HFFc6 (cell line): ENCODE measurements at regions not wholly inside any gene's neighbourhood (a gene's known extent, or its start where the extent isn't known, plus 50 kb on each side); places are given as distances from the start of the nearest gene placed in this dataset.

Source experiments
- DNase-seq: peaks from one replicate; pipeline ENCODE4 v3.0.0-alpha.2; 2018
- H3K27ac Mint-ChIP-seq: 2 replicates; pipeline ENCODE4 v1.8.0; 2020; ENCODE audit warnings: mild to moderate bottlenecking, mixed read lengths
- H3K27me3 Mint-ChIP-seq: 2 replicates; pipeline ENCODE4 v1.8.0; 2021; ENCODE audit warnings: mild to moderate bottlenecking, moderate library complexity, mixed read lengths; ENCODE audit not compliant: insufficient read depth
- H3K36me3 Mint-ChIP-seq: 2 replicates; pipeline ENCODE4 v1.8.0; 2021; ENCODE audit warnings: low read depth, mixed read lengths
- H3K4me1 Mint-ChIP-seq: 2 replicates; pipeline ENCODE4 v1.8.0; 2020; ENCODE audit warnings: low read depth, mixed read lengths
- H3K4me3 Mint-ChIP-seq: 2 replicates; pipeline ENCODE4 v1.8.0; 2020; ENCODE audit warnings: mild to moderate bottlenecking, moderate library complexity, mixed read lengths
- H3K9me3 Mint-ChIP-seq: 2 replicates; pipeline ENCODE4 v1.8.0; 2020; ENCODE audit warnings: mild to moderate bottlenecking, mixed read lengths
- TF ChIP-seq, protein P1 (sequence below): fragments of 200-600 bp; sonication (generic); IDR thresholded peaks from 2 replicates; pipeline ENCODE4 v1.5.0; 2021; ENCODE audit warnings: antibody characterized with exemption, mild to moderate bottlenecking

DNA sequence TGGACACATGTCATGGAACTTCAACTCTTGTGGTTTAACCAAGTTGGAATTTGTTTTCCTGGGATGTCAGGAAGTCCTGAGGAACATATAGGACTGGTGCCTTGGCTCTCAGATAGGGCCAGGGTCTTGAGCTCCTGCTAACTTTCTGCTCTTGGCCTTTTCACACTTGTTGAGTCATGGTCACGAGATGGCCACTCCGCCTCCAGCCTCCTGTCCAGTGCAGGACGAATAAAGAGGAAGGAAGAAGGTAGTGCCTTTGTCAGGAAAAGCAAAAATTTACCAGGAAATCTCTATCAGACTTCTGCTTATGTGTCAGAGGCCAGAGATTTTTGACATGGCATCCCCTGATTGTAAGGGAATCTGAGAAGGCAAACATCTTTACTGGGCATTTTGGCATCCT lies 89.1 kb upstream of the ARHGAP20 start:
- peaks cover 4% of the 10 kb centered on the region; the same call in 1 of the 2 replicates for H3K9me3 Mint-ChIP-seq
- H3K4me3 Mint-ChIP-seq, result no peak overlapping the region
- H3K27ac Mint-ChIP-seq, result no peak overlapping the region
- no peak for DNase-seq
- H3K36me3 Mint-ChIP-seq, result no peaks in the 10 kb centered on the region
- TF ChIP-seq, protein P1, sequence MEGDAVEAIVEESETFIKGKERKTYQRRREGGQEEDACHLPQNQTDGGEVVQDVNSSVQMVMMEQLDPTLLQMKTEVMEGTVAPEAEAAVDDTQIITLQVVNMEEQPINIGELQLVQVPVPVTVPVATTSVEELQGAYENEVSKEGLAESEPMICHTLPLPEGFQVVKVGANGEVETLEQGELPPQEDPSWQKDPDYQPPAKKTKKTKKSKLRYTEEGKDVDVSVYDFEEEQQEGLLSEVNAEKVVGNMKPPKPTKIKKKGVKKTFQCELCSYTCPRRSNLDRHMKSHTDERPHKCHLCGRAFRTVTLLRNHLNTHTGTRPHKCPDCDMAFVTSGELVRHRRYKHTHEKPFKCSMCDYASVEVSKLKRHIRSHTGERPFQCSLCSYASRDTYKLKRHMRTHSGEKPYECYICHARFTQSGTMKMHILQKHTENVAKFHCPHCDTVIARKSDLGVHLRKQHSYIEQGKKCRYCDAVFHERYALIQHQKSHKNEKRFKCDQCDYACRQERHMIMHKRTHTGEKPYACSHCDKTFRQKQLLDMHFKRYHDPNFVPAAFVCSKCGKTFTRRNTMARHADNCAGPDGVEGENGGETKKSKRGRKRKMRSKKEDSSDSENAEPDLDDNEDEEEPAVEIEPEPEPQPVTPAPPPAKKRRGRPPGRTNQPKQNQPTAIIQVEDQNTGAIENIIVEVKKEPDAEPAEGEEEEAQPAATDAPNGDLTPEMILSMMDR, result no peak
- no peaks in the 10 kb centered on the region for H3K4me1 Mint-ChIP-seq
- no peaks in the 10 kb centered on the region; the same call in 1 of the 2 replicates for H3K27me3 Mint-ChIP-seq

DNA sequence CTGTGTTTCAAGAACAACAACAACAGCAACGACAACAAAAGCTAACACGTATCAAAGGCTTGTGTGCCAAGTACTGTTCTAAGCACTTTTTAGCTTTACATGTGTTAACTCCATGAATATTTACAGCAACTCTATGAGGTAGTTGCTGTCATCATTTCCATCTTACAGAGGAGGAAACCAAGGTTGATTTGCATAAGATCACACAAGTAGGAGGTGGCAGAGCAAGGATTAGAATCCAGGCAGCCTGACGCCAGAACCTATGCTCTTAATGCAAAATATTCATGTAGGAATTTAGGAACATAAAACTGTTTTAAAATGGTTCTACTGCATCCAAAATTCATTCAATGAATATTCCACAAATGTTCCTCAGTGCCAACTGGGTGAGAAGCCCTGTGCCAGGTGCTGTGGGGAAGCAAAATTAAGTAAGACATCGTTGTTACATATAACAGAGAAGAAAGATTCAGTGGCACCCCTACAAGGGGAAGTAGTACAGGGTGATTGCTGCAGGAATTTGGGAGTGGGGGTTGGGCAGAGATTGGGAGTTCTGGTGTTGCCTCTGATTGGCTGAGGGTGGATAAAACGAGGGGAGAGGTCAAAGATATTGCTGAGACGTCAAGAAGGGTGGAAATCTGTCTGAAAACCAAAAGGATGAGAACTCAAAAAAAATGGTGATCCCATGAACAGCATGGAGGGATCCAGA lies 86.1 kb upstream of the ARHGAP20 start:
- no peaks in the 10 kb centered on the region for H3K36me3 Mint-ChIP-seq
- no peak overlapping the region for H3K27ac Mint-ChIP-seq
- H3K9me3 Mint-ChIP-seq, result peaks cover 4% of the 10 kb centered on the region; the same call in 1 of the 2 replicates
- peaks cover 2% of the 10 kb centered on the region for H3K27me3 Mint-ChIP-seq
- no peak for DNase-seq
- TF ChIP-seq, protein P1, result no peak
- no peaks in the 10 kb centered on the region for H3K4me1 Mint-ChIP-seq
- no peak overlapping the region for H3K4me3 Mint-ChIP-seq

DNA sequence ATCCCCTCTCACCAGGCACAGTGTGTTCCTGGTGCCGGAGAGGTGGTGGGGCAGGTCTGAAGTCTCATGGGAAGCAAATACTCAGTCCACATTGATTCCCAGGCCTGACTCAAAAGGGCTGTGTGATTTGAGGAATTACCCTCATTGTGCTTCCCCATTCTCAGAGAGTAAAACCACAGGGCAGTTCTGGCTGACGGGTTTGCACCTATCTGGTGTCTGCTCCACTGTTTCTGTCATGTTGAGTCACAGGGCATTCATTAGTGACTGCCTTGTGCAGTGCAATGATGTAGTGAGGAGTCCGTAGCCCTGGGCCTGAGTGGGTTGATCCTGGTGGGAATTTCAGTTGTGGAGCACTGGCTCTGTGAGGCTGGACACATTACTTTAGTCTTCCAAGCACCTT lies 85.2 kb upstream of the ARHGAP20 start:
- Mint-ChIP-seq H3K36me3 (0 out of 2 replicates have a peak, but pooled peaks cover 5% of the 10 kb centered on the region), H3K4me3 (no peak overlapping the region), H3K27me3 (peaks cover 2% of the 10 kb centered on the region), H3K9me3 (peaks cover 8% of the 10 kb centered on the region), H3K4me1 (no peaks in the 10 kb centered on the region), H3K27ac (no peak overlapping the region)
- DNase-seq, result no peak
- TF ChIP-seq, protein P1, result no peak

DNA sequence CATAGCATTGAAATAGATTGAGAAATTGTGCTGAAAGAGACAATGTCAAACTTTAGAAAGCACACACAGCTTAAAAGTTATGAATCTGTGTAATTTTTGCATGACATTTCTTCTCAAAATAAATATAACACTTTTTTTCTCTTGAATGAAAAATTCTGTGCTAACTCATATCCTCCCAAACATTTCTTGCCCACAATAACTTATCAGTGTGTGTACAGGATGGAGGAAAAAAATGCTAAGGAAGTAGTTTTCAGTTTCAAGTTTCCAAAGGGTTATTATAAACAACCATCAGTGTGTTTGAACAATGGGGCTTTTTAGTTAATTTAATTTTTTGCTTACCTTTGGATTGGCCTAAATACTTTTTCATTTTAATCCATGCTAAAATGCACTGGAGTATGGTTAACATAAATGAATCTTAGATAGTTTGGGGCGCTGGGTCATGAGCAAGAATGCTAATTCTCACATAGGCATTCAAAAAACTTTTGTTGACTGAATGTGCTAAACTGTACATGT lies 82.9 kb upstream of the ARHGAP20 start:
- Mint-ChIP-seq H3K9me3 (peaks cover 8% of the 10 kb centered on the region), H3K4me3 (no peak overlapping the region), H3K27me3 (peaks cover 2% of the 10 kb centered on the region), H3K36me3 (0 out of 2 replicates have a peak, but pooled peaks cover 5% of the 10 kb centered on the region), H3K27ac (no peak overlapping the region), H3K4me1 (no peaks in the 10 kb centered on the region)
- no peak for DNase-seq
- TF ChIP-seq, protein P1, result no peak

DNA sequence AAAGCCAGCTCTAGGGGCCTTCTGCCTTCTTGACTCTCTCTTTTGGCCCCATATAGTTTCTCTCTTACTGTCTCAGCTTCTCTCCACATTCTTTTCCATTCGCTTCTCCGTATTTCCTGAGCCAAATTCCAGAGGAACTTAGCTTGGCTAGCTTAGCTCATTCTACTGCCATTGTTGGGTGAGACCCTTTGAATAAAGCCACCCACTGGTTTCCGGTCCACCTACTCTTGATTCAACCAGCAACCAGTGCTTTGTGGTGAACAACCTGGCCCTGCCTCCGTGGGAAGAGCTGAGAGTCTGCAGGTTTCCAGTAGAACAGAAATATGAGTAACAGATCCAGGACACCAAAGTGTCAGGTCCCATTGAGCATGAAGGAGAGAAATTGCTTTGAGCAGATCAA lies 81.3 kb upstream of the ARHGAP20 start:
- no peak for DNase-seq
- peaks cover 8% of the 10 kb centered on the region for H3K9me3 Mint-ChIP-seq
- no peaks in the 10 kb centered on the region for H3K4me1 Mint-ChIP-seq
- TF ChIP-seq, protein P1, result no peak
- H3K27me3 Mint-ChIP-seq, result peaks cover 2% of the 10 kb centered on the region
- H3K4me3 Mint-ChIP-seq, result no peak overlapping the region
- H3K27ac Mint-ChIP-seq, result no peak overlapping the region
- H3K36me3 Mint-ChIP-seq, result 0 out of 2 replicates have a peak, but pooled peaks cover 5% of the 10 kb centered on the region
